ENCODE measurements at regions not wholly inside any gene's neighbourhood (a gene's known extent, or its start where the extent isn't known, plus 50 kb on each side); places are given as distances from the start of the nearest gene placed in this dataset.
"Not testable (repeated sequence)": the region's sequence is repeated elsewhere in the genome, so short reads cannot be mapped to it uniquely, and the experiment has no call there.

GRCh38 chr2:7428454-7429204, 511.4 kb downstream of the RNF144A start:
- no peak for DNase-seq (ENCODE audit: low read depth, low spot score)

GRCh38 chr2:7429733-7430132, 512.5 kb downstream of the RNF144A start:
- DNase-seq (ENCODE audit: low read depth, low spot score), result no peak

GRCh38 chr2:7430421-7430868, 513.2 kb downstream of the RNF144A start:
- DNase-seq (ENCODE audit: low read depth, low spot score), result no peak

- peak; percentile 46 for DNase-seq (ENCODE audit: low read depth, low spot score)
Observed at GRCh38 chr2:7430869-7431641, 513.8 kb downstream of the RNF144A start.

- DNase-seq (ENCODE audit: low read depth, low spot score), result no peak
Observed at GRCh38 chr2:7432436-7432835, 515.2 kb downstream of the RNF144A start.

- DNase-seq (ENCODE audit: low read depth, low spot score), result no peak
Observed at GRCh38 chr2:7436096-7436906, 519.1 kb downstream of the RNF144A start.

GRCh38 chr2:7437141-7437540, 519.9 kb downstream of the RNF144A start:
- DNase-seq (ENCODE audit: low read depth, low spot score), result no peak

GRCh38 chr2:7437716-7438632, 520.8 kb downstream of the RNF144A start:
- DNase-seq (ENCODE audit: low read depth, low spot score), result no peak

- DNase-seq (ENCODE audit: low read depth, low spot score), result no peak
Observed at GRCh38 chr2:7438855-7439254, 521.6 kb downstream of the RNF144A start.

- DNase-seq (ENCODE audit: low read depth, low spot score), result no peak
Observed at GRCh38 chr2:7440977-7441376, 523.8 kb downstream of the RNF144A start.

GRCh38 chr2:7441841-7442240, 524.6 kb downstream of the RNF144A start:
- DNase-seq (ENCODE audit: low read depth, low spot score), result not testable (repeated sequence)

- no peak for DNase-seq (ENCODE audit: low read depth, low spot score)
Observed at GRCh38 chr2:7444626-7445025, 527.4 kb downstream of the RNF144A start.

GRCh38 chr2:7448578-7449264, 531.5 kb downstream of the RNF144A start:
- no peak for DNase-seq (ENCODE audit: low read depth, low spot score)

GRCh38 chr2:7449298-7449697, 532.1 kb downstream of the RNF144A start:
- DNase-seq (ENCODE audit: low read depth, low spot score), result no peak

GRCh38 chr2:7450188-7450832, 533.1 kb downstream of the RNF144A start:
- no peak for DNase-seq (ENCODE audit: low read depth, low spot score)

GRCh38 chr2:7450833-7451190, 533.6 kb downstream of the RNF144A start:
- DNase-seq (ENCODE audit: low read depth, low spot score), result no peak

GRCh38 chr2:7452110-7452876, 535.1 kb downstream of the RNF144A start:
- DNase-seq (ENCODE audit: low read depth, low spot score), result no peak

- DNase-seq (ENCODE audit: low read depth, low spot score), result no peak
Observed at GRCh38 chr2:7454592-7454991, 537.4 kb downstream of the RNF144A start.

GRCh38 chr2:7456762-7457161, 539.5 kb downstream of the RNF144A start:
- DNase-seq (ENCODE audit: low read depth, low spot score), result no peak

Measured in astrocyte of the hippocampus (primary cell).